Esophagus muscularis mucosa (tissue), 3 donors: ENCODE measurements at regions not wholly inside any gene's neighbourhood (a gene's known extent, or its start where the extent isn't known, plus 50 kb on each side); places are given as distances from the start of the nearest gene placed in this dataset.

Source experiments
- CTCF ChIP-seq, 3 experiments: fragments of 200-600 bp in 2 of 3; fragments of 450-650 bp in 1 of 3; sonication (generic) in 2 of 3; IDR thresholded peaks; one replicate each; pipeline ENCODE4 v1.5.1; 2017 to 2019; ENCODE audit warnings: antibody characterized with exemption in 3 of 3, mild to moderate bottlenecking in 2 of 3, moderate library complexity in 1 of 3
- POLR2A ChIP-seq: fragments of 450-650 bp; IDR thresholded peaks from one replicate; pipeline ENCODE4 v1.6.1; 2017; ENCODE audit warnings: antibody characterized with exemption, moderate library complexity, mild to moderate bottlenecking, low read depth

GRCh38 chr15:91710080-91710698 lies 143.3 kb upstream of the SLCO3A1 start:
- TF ChIP-seq POLR2A (no peak), CTCF (IDR thresholded peaks at IDR 0.05) (no peak)
